HG02885 (cell line): ENCODE measurements at regions not wholly inside any gene's neighbourhood (a gene's known extent, or its start where the extent isn't known, plus 50 kb on each side); places are given as distances from the start of the nearest gene placed in this dataset.
"Not testable (repeated sequence)": the region's sequence is repeated elsewhere in the genome, so short reads cannot be mapped to it uniquely, and the experiment has no call there.

Experiments
- ATAC-seq: cut with Tn5 transposase; IDR thresholded peaks from one replicate; pipeline ENCODE4 v1.9.1; 2021; ENCODE audit warnings: mild to moderate bottlenecking; ENCODE audit not compliant: unreplicated experiment, poor library complexity

DNA sequence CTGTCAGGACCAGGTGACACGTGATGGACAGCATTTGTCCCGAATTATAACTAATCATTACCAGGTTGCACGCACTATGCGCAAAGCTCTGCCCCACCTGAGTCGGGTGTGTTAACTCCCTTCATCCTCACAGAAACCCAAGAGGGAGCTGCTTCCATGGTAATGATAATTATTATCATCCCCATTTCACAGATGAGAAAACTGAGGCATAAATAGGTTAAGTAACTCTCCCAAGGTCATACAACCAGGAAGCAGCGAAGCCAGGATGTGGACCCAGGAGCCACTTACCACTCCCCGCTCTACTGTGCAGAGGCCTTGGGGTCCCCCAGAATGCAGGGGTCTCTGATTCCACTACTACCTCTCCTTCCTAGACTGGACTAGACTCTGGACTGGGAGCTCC, 76.7 kb upstream of the TARDBP start:
- no peak for ATAC-seq

- ATAC-seq, result no peak
Measured at GRCh38 chr1:10936998-10937901, 75.2 kb upstream of the TARDBP start.

- ATAC-seq, result no peak
Measured at GRCh38 chr1:10938741-10939417, 73.6 kb upstream of the TARDBP start.

- no peak for ATAC-seq
Measured at GRCh38 chr1:10939654-10940450, 72.6 kb upstream of the TARDBP start.

DNA sequence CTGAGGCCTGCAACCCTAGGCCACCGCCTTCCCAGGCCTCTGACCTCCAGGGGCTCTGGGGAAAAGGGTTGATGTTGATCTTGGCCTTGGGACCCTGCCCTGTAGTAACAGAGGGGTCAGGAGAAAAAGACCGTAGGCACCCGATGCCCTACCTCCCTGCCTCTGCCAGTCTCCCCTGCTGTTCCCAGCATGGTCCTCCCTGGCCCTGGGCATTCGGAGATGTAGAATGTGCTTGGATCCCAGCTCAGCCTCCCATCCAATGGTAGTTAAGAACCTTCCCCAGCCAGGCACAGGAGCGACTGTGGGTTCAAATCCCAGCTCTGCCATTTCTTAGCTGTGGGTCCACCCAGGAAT, 72.0 kb upstream of the TARDBP start:
- ATAC-seq, result no peak

DNA sequence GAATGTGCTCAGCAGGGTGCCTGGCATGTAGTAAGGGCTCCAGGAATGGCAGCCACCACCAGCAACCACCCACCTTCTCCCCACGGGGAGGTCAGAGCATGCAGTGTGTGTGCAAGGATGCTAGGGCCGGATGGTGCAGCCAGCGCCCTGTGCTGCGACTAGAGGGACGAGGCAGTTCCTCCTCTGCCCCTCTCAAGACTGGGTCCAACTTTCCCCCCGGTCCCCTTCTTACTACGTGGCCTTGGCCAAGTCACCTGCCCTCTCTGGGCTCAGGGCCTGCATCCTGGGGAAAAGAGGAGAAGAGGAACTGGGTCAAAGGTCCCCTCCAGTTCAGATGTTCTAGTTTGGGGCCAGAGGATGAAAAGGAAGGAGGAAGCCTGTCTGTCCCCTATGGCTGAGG, 71.6 kb upstream of the TARDBP start:
- ATAC-seq, result no peak

DNA sequence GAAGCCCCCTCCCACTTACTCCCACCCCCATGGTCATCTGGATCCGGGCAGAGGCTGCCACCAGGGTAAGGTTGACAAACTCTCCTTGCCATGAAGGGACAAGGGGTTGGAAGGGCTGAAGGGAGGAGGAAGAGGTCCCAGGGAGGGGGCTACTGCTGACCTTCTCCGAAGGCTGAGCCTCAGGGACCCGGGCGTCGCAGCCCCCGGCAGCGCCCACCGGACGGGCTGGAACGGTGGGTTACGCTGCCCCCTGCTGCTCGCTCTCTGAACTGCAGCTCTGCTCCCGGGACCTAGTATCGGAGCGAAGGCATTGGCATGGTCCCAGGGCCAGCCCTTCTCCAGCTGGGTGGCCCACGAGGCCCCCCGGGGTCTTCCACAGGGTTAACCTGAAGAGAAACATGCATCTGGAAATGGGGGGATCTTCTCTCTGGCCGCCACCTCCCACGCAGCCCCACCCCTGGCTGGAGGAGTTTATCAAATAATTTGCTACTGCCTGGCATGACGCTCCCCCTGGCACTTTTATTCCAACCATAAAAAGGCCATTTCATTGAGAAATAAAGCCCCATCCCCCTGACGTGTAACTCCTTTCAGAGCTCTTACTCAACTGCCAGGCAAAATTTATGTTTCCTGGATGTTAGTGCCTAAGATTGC, 70.4 kb upstream of the TARDBP start:
- no peak for ATAC-seq

DNA sequence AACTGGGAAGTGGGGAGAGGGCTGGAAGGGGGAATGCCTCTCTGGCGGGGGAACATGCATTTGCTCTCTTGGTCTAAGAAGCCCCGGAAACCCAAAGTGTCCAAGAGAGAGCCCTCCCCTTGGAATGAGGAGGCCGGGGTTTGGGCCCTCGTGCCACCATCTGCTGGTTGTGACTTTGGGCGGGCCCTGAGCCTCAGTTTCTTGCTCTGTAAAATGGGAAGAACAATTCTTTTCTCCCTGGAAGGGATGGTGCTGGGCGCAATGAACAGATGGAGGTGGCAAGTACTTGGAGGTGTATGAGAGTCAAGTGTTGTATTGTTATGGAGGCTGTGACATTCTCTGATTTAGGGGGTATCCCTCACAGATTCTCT, 69.9 kb upstream of the TARDBP start:
- ATAC-seq, result no peak

GRCh38 chr1:10943041-10943440, 69.4 kb upstream of the TARDBP start:
- no peak for ATAC-seq

DNA sequence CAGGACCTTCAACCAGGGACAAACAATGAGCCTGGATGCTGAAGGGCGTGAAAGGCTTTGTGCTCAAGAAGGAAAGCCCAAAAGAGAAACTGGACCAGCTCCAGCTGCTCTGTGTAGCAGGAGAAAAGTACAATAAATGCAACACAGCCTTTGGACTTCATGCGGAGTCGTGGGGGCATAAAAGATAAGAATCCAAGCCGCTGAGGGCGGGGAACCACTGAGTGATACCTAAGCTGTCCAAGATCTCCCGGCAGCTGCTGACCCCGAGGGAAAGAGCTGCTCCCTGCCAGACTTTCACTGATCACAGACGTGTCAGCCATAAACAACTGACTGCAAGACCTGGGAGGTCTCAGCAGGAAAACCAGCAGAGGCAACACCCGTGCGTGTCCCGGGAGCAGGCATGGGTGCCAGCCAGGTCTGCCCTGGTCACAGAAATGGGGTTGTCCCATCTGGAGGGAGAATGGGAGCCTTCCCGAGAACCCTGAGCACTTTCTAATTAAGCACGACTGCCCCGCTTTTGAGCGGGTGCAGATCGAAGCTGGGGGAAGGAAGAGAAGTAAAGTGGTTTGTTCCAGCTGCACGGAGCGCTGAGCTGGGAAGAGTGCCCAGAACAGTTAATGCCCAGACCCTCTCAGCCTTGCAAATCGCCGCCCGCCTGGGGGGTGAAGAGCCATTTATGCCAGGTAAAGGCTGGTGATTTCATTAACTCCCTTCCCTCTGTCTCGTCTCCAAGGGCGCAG, 68.3 kb upstream of the TARDBP start:
- ATAC-seq, result no peak

GRCh38 chr1:10945991-10946509, 66.4 kb upstream of the TARDBP start:
- no peak for ATAC-seq

- no peak for ATAC-seq
Measured at GRCh38 chr1:10947181-10947580, 65.3 kb upstream of the TARDBP start.

- ATAC-seq, result no peak
Measured at GRCh38 chr1:10947691-10948462, 64.6 kb upstream of the TARDBP start.

DNA sequence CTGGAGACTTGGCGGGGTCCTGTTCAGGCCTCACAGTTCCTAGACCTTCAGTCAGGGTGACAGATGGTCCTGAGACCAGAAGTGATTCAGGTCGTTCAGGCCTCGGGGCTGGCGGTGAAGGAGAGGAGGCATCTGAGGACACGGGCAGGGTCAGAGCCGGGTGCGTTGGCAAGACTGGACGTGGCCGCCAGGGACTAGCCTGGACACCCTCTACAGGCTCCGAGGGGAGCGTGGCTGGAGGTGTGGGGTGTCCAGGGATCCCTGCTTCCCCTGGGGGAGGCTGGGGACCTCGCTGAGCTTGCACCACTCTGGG, 64.0 kb upstream of the TARDBP start:
- ATAC-seq, result no peak

GRCh38 chr1:10950316-10951172, 61.9 kb upstream of the TARDBP start:
- ATAC-seq, result no peak

DNA sequence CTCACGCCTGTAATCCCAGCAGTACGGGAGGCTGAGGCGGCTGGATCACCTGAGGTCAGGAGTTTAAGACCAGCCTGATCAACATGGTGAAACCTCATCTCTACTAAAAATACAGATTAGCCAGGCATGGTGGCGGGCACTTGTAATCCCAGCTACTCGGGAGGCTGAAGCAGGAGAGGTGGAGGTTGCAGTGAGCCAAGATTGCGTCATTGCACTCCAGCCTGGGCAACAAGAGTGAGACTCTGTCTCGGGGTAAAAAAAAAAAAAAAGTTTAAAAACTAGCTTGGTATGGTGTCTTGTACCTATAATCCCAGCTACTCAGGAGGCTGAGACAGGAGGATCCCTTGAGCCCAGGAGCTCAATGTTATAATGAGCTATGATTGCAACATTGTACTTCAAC, 61.2 kb upstream of the TARDBP start:
- ATAC-seq, result not testable (repeated sequence)

DNA sequence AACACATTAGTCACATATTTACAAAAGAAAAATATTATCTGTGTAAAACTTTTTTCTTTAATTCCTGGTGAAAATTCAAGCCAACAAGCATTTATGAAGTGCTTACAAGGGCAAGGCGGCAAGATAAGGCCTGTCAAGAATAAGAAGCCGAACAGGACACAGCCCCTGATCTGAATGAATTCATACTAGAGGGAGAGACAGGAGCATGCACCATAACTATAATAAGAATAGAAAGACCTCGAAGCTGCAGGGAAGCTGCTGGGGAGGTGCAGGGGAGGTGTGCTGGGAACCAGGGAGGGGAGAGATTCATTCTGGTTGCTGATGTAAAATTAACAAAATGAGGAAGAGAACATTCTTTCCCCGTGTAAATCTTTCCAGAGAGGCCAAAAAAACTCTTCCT, 60.5 kb upstream of the TARDBP start:
- ATAC-seq, result no peak

GRCh38 chr1:10953505-10954193, 58.8 kb upstream of the TARDBP start:
- no peak for ATAC-seq
